ENCODE measurements at regions not wholly inside any gene's neighbourhood (a gene's known extent, or its start where the extent isn't known, plus 50 kb on each side); places are given as distances from the start of the nearest gene placed in this dataset.

DNA sequence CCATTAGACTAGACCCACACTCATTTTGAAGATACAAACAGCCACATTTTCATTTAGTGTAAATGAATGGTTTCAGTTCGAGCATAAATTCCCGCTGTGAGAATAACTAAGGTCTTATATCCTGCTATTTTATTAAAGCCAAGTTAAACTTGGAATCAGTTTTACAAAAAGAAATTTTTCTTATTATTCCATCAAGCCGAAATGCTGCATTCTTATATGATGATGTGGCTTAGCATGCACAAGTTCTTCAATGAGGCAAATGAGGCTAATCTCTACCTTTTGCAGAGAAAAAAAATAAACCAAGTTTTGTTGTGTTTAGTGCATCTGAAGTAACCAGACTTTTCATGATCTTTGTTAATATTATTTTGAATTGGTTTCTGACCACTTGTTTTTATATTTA is 953.9 kb upstream of the PCDH10 start:
- TF ChIP-seq CTCF (conservative IDR thresholded peaks at IDR 0.05) (no peak), EZH2 (IDR thresholded peaks at IDR 0.05; ENCODE audit: low read depth) (no peak)

All from PC-9 (cell line).